ENCODE measurements at regions not wholly inside any gene's neighbourhood (a gene's known extent, or its start where the extent isn't known, plus 50 kb on each side); places are given as distances from the start of the nearest gene placed in this dataset.
"Not testable (repeated sequence)": the region's sequence is repeated elsewhere in the genome, so short reads cannot be mapped to it uniquely, and the experiment has no call there.

DNA sequence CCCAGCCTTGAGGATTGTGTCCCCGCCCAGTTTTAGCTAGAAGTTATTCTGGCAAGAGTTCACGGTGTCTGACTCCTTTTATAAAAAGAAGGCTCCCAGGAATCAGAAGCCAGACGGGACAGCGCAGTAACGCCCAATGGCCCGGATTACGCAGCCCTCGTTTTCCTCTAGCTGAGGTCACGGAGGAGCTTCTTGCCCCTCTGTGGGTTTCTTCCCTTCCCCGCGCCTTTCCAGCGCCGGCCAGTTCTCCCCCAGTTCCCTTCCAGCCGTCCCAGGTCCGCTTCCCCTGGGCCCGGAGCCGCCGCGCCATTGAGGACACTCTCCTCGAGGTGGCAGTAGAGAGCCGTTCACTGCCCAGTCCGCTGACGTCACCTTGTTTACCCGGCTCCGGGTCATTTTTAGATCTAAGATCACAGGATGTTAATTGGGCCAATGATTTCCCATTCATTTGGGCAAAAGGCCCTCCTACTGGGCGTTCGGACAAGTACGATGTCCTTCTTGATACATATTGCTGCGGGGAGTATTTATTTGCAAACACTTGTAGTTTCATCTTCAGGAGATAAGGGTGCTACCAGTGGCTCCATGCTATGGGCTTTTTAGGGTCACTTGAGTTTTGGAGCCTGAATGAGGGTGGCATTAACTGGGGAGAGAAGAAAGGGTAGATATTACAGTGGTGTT, 81.5 kb upstream of the PPM1B start:
- peak; percentile 92 for DNase-seq

DNA sequence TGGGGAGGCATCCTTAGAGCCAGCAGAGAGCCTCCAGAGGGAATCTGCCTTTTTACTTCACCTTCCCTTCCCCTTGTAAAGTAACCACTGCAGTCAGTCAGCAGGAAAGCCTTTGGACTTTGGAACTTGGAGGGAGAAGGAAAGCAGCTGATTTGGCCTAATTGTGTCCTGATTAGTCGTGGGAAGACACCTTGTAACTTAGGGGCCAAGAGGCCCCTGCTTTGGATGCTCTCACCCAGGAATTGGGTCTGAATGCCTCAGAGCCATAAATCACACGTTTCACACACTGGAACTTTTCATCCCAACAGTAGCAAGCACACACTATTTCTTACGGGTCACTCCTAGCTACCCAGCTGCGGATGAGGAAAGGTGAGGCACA, 81.0 kb upstream of the PPM1B start:
- no peak for DNase-seq

DNA sequence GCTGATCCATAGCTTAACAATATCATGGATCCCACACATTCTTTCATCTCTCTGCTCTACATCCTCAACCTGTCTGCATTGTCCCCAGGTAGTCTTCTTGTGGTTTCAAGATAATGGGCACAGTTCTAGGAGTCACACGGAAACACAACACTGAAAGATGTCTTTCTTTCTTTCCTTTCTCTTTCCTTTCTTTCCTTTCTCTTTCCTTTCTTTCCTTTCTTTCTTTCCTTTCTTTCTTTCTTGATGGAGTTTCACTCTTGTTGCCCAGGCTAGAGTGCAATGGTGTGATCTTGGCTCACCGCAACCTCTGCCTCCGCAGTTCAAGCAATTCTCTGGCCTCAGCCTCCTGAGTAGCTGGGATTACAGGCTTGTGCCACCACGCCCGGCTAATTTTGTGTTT, 76.2 kb upstream of the PPM1B start:
- not testable (repeated sequence) for DNase-seq

DNA sequence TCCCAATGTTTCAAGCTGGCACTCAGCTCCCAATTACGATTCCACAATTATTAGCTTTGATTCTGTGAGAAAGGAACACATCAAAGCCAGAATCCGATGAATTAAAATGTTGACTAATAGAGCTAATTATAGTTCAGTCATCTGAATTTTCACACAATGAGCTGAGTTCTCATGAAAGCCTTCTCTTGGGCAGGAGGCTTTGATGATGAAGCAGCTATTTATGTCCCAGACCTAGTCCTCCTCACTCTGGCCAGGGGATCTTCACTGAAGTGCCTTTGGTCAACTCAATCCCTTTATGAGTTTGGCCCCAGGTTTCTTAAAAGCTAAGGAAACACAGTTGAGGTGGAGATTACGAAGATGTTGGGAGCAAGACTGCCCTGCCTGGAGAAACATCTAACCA, 74.7 kb upstream of the PPM1B start:
- no peak for DNase-seq

DNA sequence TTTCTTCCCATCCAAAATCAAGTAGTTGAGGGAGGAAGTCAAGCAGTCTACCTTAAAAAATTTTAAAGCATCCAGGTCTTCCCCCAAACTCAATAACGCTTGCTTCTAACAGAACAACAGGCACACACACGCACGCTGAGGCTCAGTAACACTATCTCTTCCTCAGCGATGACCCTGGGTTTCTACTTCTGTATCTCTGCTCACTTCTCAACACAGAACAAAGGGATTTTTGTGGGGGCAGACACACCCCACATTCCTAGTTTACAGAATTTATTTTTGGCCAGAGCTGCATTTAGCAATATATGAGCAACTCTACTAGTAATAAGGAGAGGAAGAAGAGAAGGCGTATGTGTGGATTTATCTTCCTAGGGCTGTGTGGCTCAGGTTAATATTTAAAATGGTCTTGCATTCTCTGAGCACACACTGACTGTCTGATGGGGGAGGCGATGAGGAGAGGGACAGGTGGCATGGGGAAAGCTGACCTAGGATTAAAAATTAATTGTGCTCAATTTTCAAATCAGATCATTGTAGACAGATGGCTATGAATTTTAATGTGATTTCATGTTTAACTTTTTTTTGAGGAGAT, 71.3 kb upstream of the PPM1B start:
- no peak for DNase-seq

DNA sequence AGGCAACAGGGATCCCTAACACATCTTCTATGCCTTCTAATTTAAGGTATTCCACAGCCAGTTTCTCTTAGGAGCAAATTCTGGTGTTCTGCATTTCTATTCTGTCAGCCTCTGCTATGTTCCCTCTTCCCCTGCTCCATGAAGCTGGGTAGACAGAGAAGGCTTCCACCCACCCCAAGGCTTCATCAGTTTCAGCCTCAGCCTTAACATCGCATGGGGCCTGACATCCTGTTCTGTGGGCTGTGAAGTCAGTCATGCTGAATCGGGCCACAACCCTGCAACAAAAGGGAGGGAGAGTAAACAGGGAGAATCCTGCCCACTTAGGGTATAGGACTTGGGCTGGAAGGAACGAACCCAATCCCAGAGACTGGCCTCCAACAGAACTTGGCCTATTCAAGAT, 70.6 kb upstream of the PPM1B start:
- no peak for DNase-seq

DNA sequence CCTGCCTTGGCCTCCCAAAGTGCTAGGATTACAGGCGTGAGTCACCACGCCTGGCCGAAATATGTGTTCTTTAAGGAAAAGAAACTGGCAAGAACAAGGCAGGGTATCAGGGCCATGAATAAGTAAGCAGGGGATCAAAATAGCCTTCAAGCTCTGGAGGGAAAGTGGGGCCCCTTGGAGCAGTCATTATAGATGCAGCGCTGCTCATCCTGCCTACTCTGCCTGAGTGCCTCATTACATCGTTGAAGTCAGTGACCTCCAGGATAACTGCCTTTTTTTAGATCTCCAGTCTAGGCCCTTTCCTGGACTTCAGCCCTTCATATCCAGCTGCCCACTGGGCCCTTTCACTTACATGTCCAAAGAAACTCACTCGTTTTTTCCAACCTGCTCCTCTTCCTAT, 69.8 kb upstream of the PPM1B start:
- no peak for DNase-seq

DNA sequence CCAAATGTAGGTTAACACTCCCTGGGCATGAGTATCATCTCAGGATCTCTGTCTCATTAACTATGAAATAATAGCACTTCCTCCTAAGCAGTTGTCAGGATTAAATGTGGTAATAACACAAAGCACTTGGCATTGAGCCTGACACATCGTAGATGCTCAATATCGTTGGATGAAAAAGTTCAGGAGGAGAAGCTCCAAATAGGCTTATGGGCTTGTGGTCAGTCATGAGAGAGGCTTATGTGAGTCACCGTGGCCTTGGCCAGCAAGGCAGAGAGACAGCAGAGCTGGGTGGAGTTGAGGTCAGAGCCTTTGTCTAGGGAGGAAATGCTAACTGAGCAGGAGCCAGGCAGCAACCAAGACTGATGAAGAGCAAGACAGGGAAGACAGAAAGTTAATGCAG, 68.3 kb upstream of the PPM1B start:
- DNase-seq, result peak; percentile 36

DNA sequence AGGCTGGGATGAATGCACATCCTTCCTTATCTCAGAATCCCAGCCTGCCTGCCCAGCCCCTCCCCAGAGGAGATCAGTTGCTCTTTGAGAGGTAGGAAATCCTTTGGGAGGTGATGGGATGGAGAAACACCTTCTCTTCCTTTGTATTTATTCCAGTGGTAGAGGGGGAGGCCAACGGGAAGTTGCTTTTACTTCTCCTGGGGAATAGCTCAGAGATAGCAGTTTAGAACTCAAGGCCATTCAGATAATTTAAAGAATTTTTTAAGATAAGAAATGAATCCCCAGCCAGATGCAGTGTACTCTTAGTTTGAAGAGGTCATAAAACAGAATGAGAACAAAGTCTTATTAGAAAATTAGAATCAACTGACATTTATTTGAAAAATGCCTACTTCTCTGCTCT, 67.4 kb upstream of the PPM1B start:
- DNase-seq, result no peak

DNA sequence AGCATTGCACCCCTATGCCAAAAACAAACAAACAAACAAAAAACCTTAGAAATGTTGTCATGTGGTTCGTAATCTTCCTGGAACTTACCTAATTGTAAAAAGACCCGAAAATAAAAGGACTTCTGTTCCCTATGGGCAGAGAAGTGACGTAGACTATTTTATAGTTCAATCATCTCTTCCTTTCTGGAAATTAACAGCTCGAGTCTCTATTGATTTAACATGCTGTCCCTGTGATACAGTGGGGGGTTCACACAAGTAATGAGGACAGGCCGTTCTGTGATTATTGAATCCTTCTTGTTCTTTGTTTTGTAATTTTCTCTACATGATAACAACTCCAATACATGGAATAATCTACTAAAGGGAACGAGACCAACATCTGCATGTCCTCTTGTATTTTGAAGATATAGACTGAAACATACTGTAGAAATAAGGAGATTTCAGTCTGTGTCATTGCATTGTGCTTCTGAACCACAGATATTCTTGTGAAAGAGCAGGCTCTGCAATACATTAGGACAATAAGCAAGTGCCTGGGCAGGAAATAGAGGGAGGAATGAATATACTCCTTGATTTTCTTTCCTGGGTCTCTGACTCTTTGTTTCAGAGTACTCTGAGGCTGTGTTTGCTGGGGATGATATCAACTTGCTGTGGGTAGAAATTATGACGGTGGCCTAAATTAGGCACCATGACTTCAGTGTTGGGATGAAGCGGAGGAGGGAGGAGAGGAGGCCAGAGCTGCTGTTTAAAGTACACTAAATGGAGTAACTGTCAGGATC, 65.7 kb upstream of the PPM1B start:
- no peak for DNase-seq

DNA sequence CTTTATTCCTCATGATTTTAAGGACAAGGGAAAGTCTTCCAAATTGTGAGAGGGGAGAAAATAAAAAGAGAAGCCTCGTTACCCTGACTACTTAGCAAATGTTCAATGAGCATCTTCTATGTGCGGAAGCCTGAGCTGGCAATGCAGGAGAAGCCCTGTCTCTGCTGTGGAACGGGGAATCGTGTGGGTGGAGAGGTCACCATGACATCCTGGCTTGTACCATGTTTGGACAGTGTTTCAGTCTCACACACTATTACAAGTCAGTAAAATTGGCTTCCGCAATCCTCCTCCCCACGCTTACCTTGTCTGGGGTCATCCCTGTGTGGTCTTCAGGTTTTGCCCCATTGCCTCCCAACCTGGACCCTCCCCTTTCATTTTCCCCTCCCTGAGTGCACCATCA, 65.0 kb upstream of the PPM1B start:
- DNase-seq, result no peak

DNA sequence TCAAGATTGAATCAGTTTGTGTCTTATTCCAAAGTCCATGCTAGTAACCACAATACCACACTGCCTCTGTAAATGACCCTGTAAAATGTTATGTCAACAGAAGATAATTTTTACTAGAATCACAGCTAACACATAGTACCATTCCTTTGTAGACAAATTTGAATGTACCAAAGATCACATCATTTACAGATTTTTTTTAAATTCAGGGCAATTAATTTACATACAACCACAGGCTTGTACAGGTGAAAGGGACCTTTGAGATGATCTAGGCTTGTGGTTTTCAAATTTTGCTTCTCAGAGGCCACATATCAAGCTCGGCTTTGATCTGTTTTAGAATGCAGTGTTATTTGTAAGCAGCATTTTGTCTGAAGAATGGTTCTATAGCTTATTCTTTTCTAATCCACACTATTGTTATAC, 63.8 kb upstream of the PPM1B start:
- no peak for DNase-seq

DNA sequence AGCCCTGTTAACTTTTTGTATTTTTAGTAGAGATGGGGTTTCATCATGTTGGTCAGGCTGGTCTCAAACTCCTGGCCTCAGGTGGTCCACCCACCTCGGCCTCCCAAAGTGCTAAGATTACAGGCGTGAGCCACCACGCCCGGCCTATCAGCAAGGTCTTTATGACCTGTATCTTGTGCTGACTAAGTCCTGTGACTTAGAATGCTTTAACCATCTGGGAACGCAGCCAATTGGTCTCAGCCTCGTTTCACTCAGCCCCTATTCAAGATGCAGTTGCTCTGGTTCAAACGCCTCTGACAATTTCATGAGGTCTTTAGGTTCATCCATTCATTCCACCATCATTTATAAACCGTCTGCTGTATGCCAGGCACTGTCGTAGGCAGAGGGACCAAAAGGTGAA, 62.2 kb upstream of the PPM1B start:
- peak; percentile 43 for DNase-seq

DNA sequence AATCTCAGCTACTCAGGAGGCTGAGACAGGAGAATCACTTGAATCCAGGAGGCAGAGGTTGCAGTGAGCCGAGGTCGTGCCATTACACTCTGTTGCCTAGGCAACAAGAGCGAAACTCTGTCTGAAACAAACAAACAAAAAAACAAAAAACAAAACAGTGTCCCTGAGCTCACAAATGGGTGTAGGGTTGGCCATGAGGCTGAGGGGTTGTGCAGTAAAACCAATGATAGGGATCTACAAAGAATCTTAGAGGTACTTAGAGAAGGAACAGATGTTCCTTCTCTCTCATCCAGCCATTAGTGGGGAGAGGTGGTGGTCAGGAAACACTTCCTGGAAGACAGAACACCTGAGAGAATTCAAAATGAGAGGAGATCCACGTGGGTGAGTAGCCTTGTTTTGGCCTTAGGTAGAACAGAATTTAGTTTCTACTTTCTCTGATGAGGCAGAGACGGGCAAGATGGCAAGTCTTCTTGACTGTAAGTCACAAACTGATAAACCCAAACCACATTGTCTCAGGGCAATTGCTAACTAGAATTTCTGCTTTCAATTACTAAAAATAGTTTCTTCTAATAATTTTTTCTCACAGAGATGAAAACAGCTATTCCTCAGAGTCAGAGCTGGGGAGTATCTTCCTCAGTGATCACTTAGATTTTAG, 61.5 kb upstream of the PPM1B start:
- no peak for DNase-seq

DNA sequence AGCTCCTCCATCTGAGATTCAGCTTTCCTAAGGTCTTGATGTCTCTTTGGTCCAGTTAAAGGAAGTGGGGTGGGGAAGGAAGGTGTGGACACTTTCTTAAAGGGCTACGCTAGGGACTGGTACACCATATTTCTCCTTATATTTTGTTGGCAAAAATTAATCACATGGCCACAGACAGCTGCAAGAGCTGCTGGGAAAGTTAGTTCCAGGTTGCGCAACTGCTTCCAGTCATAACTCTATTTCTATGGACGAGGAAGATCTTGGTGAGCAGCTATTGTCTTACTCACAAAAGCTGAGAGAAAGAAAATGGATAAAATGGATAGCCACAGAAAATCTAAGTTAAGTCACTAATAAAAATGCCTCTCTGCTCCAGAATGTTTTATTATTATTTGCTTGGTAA, 60.7 kb upstream of the PPM1B start:
- no peak for DNase-seq

DNA sequence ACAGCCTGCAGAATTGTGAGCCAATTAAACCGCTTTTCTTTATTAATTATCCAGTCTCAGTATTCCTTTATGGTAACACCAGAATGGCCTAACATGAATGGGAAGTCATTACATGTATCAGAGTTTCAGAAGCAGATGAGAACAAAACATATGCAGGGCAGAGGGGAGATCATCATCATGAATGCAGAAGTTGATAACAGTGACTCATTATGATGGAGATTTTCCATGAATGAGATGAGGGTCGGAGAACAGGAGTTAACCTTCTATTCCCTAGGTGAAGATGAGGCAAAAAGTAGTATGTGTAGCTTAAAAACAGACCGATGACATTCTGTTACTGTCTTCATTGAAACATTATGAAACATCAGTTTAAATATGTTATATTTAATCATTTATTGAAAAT, 59.5 kb upstream of the PPM1B start:
- no peak for DNase-seq

DNA sequence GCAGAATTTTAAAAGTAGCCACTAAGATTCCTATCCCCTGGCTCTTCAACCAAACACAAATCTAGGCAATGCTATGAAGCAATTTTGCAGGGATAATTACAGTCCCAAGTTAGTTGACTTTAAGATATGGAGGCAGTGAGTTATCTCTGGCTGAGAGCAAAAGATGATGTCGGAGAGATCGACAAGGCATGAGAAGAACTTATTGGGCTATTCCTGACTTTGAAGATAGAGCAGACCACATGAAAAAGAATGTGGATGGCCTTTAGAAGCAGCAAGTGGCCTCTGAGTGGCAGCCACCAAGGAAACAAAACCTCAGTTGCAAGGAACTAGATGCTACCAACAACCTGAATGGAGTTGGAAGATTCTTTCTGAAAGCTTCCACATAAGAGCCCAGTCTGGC, 58.2 kb upstream of the PPM1B start:
- DNase-seq, result no peak

DNA sequence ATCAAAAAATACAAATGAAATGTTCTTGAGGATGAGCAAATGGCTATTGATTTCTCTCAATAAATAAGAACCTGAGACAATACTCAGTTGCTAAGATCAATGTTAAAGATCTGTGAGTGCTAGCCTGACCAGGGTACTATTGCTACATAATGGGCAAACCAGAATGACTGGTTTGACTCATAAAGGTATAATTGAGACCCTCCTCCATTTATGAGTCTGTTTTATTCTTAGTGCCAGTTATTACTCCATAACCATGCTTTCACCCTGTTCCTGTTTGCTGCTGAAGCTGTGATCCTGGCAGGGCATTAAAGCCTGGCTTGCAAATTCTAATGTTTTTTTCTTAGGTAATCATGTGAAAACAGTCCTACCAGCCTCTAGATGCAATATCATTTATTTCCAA, 56.6 kb upstream of the PPM1B start:
- no peak for DNase-seq

DNA sequence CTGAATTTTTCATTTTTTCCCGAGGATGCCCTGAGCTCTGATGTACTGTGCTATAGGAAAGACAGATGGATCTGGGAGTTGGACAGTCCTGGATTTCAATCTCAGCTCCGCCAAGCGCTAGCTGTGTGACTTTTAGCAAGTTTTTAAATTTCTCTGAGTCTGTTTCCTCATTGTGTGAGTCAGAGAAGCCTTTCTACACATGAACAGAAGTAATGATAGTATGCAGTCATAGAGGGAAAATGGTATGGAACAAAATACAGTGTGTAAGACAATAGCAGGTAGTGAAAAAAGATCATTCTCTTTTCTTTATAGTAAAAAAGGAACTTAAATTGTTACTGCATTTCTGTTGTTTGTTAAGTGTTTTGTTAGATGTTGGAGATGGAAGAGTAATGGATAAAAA, 52.4 kb upstream of the PPM1B start:
- DNase-seq, result no peak

DNA sequence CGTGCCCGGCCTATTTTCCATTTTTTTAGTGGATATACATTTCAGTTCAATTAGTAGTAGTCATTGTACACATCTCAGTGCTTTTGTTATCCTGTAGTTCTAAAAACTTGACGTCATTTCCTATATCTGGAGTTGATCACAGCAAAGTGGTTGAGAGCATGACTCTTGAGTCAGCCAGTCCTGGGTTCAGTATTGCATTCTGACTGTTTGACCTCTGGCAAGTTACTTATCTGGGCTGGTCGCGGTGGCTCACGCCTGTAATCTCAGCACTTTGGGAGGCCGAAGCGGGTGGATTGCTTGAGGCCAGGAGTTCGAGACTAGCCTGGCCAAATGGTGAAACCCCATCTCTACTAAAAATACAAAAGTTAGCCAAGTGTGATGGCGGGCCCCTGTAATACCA, 50.4 kb upstream of the PPM1B start:
- no peak for DNase-seq

Data from hematopoietic multipotent progenitor cell treated with erythropoietin and hydrocortisone succinate and interleukin-3 and kit ligand, for 6 days (in vitro differentiated cells).